ENCODE measurements at regions not wholly inside any gene's neighbourhood (a gene's known extent, or its start where the extent isn't known, plus 50 kb on each side); places are given as distances from the start of the nearest gene placed in this dataset.
A peak's percentile ranks its signal among the peaks of the same experiment; 100 is the strongest.

GRCh38 chr16:26645614-26646013, 421.1 kb upstream of the C16orf82 start:
- no peaks in the 10 kb centered on the region for H3K9me3 ChIP-seq (ENCODE audit: low read depth)
- H3K27me3 ChIP-seq = no peaks in the 10 kb centered on the region
- no peak overlapping the region for H3K4me3 ChIP-seq
- no peak overlapping the region for H3K27ac ChIP-seq
- DNase-seq (ENCODE audit: low read depth in 1 of 2, low spot score in 1 of 2) = peak in 1 of 2 donors; percentile 67
- H3K4me1 ChIP-seq (ENCODE audit: low read depth) = no peaks in the 10 kb centered on the region
- H3K36me3 ChIP-seq = no peaks in the 10 kb centered on the region
- no peak for TF ChIP-seq CTCF (IDR thresholded peaks at IDR 0.05; ENCODE audit: low read depth, low read length)

GRCh38 chr16:26647870-26648269, 418.9 kb upstream of the C16orf82 start:
- no peaks in the 10 kb centered on the region for H3K27me3 ChIP-seq
- DNase-seq (ENCODE audit: low read depth in 1 of 2, low spot score in 1 of 2) = no peak
- H3K27ac ChIP-seq = no peak overlapping the region
- H3K9me3 ChIP-seq (ENCODE audit: low read depth) = no peaks in the 10 kb centered on the region
- TF ChIP-seq CTCF (IDR thresholded peaks at IDR 0.05; ENCODE audit: low read depth, low read length) = no peak
- no peak overlapping the region for H3K4me3 ChIP-seq
- H3K36me3 ChIP-seq = no peaks in the 10 kb centered on the region
- no peaks in the 10 kb centered on the region for H3K4me1 ChIP-seq (ENCODE audit: low read depth)

GRCh38 chr16:26648851-26649250, 417.9 kb upstream of the C16orf82 start:
- H3K27me3 ChIP-seq = no peaks in the 10 kb centered on the region
- no peaks in the 10 kb centered on the region for H3K4me1 ChIP-seq (ENCODE audit: low read depth)
- TF ChIP-seq CTCF (IDR thresholded peaks at IDR 0.05; ENCODE audit: low read depth, low read length) = no peak
- no peaks in the 10 kb centered on the region for H3K9me3 ChIP-seq (ENCODE audit: low read depth)
- H3K36me3 ChIP-seq = no peaks in the 10 kb centered on the region
- H3K27ac ChIP-seq = no peak overlapping the region
- no peak overlapping the region for H3K4me3 ChIP-seq
- DNase-seq (ENCODE audit: low read depth in 1 of 2, low spot score in 1 of 2) = no peak

GRCh38 chr16:26649381-26650045, 417.2 kb upstream of the C16orf82 start:
- H3K36me3 ChIP-seq = no peaks in the 10 kb centered on the region
- H3K9me3 ChIP-seq (ENCODE audit: low read depth) = no peaks in the 10 kb centered on the region
- no peak overlapping the region for H3K4me3 ChIP-seq
- H3K27ac ChIP-seq = no peak overlapping the region
- no peak for DNase-seq (ENCODE audit: low read depth in 1 of 2, low spot score in 1 of 2)
- no peaks in the 10 kb centered on the region for H3K27me3 ChIP-seq
- no peaks in the 10 kb centered on the region for H3K4me1 ChIP-seq (ENCODE audit: low read depth)
- TF ChIP-seq CTCF (IDR thresholded peaks at IDR 0.05; ENCODE audit: low read depth, low read length) = no peak

GRCh38 chr16:26651464-26651863, 415.3 kb upstream of the C16orf82 start:
- Histone ChIP-seq H3K27ac (no peak overlapping the region), H3K36me3 (no peaks in the 10 kb centered on the region), H3K9me3 (ENCODE audit: low read depth) (no peaks in the 10 kb centered on the region), H3K4me3 (no peak overlapping the region), H3K4me1 (ENCODE audit: low read depth) (no peaks in the 10 kb centered on the region), H3K27me3 (no peaks in the 10 kb centered on the region)
- no peak for TF ChIP-seq CTCF (IDR thresholded peaks at IDR 0.05; ENCODE audit: low read depth, low read length)
- DNase-seq (ENCODE audit: low read depth in 1 of 2, low spot score in 1 of 2) = no peak
